Effector memory CD4-positive, alpha-beta T cell (primary cell): ENCODE measurements at regions not wholly inside any gene's neighbourhood (a gene's known extent, or its start where the extent isn't known, plus 50 kb on each side); places are given as distances from the start of the nearest gene placed in this dataset.
"Not testable (repeated sequence)": the region's sequence is repeated elsewhere in the genome, so short reads cannot be mapped to it uniquely, and the experiment has no call there.

Experiments
- DNase-seq, 3 donors: peaks; one replicate each; pipeline ENCODE4 v3.0.0-alpha.2; 2020
- H3K27ac ChIP-seq: 2 replicates; pipeline ENCODE4 v1.7.0; 2013; ENCODE audit warnings: mild to moderate bottlenecking, low read length, moderate library complexity; ENCODE audit not compliant: insufficient read depth, poor library complexity, severe bottlenecking
- H3K27me3 ChIP-seq: replicated peaks from 2 replicates; pipeline ENCODE4 v1.7.0; 2013; ENCODE audit warnings: mild to moderate bottlenecking, low read length; ENCODE audit not compliant: insufficient read depth, control insufficient read depth, poor library complexity, severe bottlenecking
- H3K36me3 ChIP-seq: 2 replicates; pipeline ENCODE4 v1.7.0; 2013; ENCODE audit warnings: mild to moderate bottlenecking, low read length, moderate library complexity; ENCODE audit not compliant: control insufficient read depth, insufficient read depth
- H3K4me1 ChIP-seq: 2 replicates; pipeline ENCODE4 v1.7.0; 2013; ENCODE audit warnings: low read length, mild to moderate bottlenecking; ENCODE audit not compliant: control insufficient read depth, insufficient read depth, poor library complexity, severe bottlenecking
- H3K4me3 ChIP-seq: 2 replicates; pipeline ENCODE4 v1.7.0; 2013; ENCODE audit warnings: low read length, low read depth, mild to moderate bottlenecking; ENCODE audit not compliant: insufficient read depth, poor library complexity, severe bottlenecking
- H3K9me3 ChIP-seq: 2 replicates; pipeline ENCODE4 v1.7.0; 2013; ENCODE audit warnings: mild to moderate bottlenecking, low read length, moderate library complexity; ENCODE audit not compliant: control insufficient read depth

GRCh38 chr14:103243764-103244737 is 90.0 kb upstream of the EIF5 start:
- no peak overlapping the region for H3K27ac ChIP-seq
- no peaks in the 10 kb centered on the region for H3K27me3 ChIP-seq
- no peaks in the 10 kb centered on the region for H3K36me3 ChIP-seq
- no peak overlapping the region for H3K4me3 ChIP-seq
- DNase-seq, result no peak
- H3K9me3 ChIP-seq, result no peaks in the 10 kb centered on the region
- no peaks in the 10 kb centered on the region for H3K4me1 ChIP-seq

- not testable (repeated sequence) for H3K4me3 ChIP-seq, H3K36me3 ChIP-seq, H3K27me3 ChIP-seq, H3K27ac ChIP-seq, H3K4me1 ChIP-seq, DNase-seq, H3K9me3 ChIP-seq
Observed at GRCh38 chr14:103245624-103246031, 88.4 kb upstream of the EIF5 start.

GRCh38 chr14:103246070-103246469 is 88.0 kb upstream of the EIF5 start:
- Histone ChIP-seq H3K27ac (no peak overlapping the region), H3K4me3 (no peak overlapping the region), H3K9me3 (no peaks in the 10 kb centered on the region), H3K4me1 (no peaks in the 10 kb centered on the region), H3K36me3 (no peaks in the 10 kb centered on the region), H3K27me3 (no peaks in the 10 kb centered on the region)
- no peak for DNase-seq

GRCh38 chr14:103247169-103247606 is 86.8 kb upstream of the EIF5 start:
- no peak for DNase-seq
- H3K4me3 ChIP-seq, result no peak overlapping the region
- no peaks in the 10 kb centered on the region for H3K9me3 ChIP-seq
- no peak overlapping the region for H3K27ac ChIP-seq
- no peaks in the 10 kb centered on the region for H3K27me3 ChIP-seq
- no peaks in the 10 kb centered on the region for H3K4me1 ChIP-seq
- no peaks in the 10 kb centered on the region for H3K36me3 ChIP-seq

GRCh38 chr14:103250181-103250580 is 83.9 kb upstream of the EIF5 start:
- Histone ChIP-seq H3K4me3 (no peak overlapping the region), H3K9me3 (no peaks in the 10 kb centered on the region), H3K36me3 (no peaks in the 10 kb centered on the region), H3K27me3 (no peaks in the 10 kb centered on the region), H3K27ac (no peak overlapping the region), H3K4me1 (no peaks in the 10 kb centered on the region)
- DNase-seq, result no peak

GRCh38 chr14:103250874-103251273 is 83.2 kb upstream of the EIF5 start:
- H3K4me1 ChIP-seq, result no peaks in the 10 kb centered on the region
- no peak overlapping the region for H3K27ac ChIP-seq
- no peak for DNase-seq
- H3K27me3 ChIP-seq, result no peaks in the 10 kb centered on the region
- H3K9me3 ChIP-seq, result no peaks in the 10 kb centered on the region
- no peaks in the 10 kb centered on the region for H3K36me3 ChIP-seq
- no peak overlapping the region for H3K4me3 ChIP-seq

- peaks cover 2% of the 10 kb centered on the region for H3K4me1 ChIP-seq
- H3K9me3 ChIP-seq, result no peaks in the 10 kb centered on the region
- H3K27ac ChIP-seq, result no peak overlapping the region
- H3K4me3 ChIP-seq, result no peak overlapping the region
- no peaks in the 10 kb centered on the region for H3K27me3 ChIP-seq
- no peak for DNase-seq
- H3K36me3 ChIP-seq, result no peaks in the 10 kb centered on the region
Observed at GRCh38 chr14:103255555-103255954, 78.5 kb upstream of the EIF5 start.

GRCh38 chr14:103256406-103256805 is 77.6 kb upstream of the EIF5 start:
- Histone ChIP-seq H3K27me3 (no peaks in the 10 kb centered on the region), H3K9me3 (no peaks in the 10 kb centered on the region), H3K4me3 (no peak overlapping the region), H3K36me3 (no peaks in the 10 kb centered on the region), H3K27ac (no peak overlapping the region), H3K4me1 (peaks cover 6% of the 10 kb centered on the region)
- no peak for DNase-seq

- no peak for DNase-seq
- H3K9me3 ChIP-seq, result no peaks in the 10 kb centered on the region
- H3K4me3 ChIP-seq, result no peak overlapping the region
- no peaks in the 10 kb centered on the region for H3K27me3 ChIP-seq
- H3K36me3 ChIP-seq, result no peaks in the 10 kb centered on the region
- peaks cover 6% of the 10 kb centered on the region for H3K4me1 ChIP-seq
- no peak overlapping the region for H3K27ac ChIP-seq
Observed at GRCh38 chr14:103257211-103257962, 76.7 kb upstream of the EIF5 start.

GRCh38 chr14:103258211-103258610 is 75.8 kb upstream of the EIF5 start:
- H3K27me3 ChIP-seq, result no peaks in the 10 kb centered on the region
- H3K4me3 ChIP-seq, result no peak overlapping the region
- H3K27ac ChIP-seq, result no peak overlapping the region
- H3K4me1 ChIP-seq, result peaks cover 6% of the 10 kb centered on the region
- H3K9me3 ChIP-seq, result no peaks in the 10 kb centered on the region
- DNase-seq, result no peak
- H3K36me3 ChIP-seq, result no peaks in the 10 kb centered on the region
